ENCODE measurements at regions not wholly inside any gene's neighbourhood (a gene's known extent, or its start where the extent isn't known, plus 50 kb on each side); places are given as distances from the start of the nearest gene placed in this dataset.
"Not testable (repeated sequence)": the region's sequence is repeated elsewhere in the genome, so short reads cannot be mapped to it uniquely, and the experiment has no call there.

DNA sequence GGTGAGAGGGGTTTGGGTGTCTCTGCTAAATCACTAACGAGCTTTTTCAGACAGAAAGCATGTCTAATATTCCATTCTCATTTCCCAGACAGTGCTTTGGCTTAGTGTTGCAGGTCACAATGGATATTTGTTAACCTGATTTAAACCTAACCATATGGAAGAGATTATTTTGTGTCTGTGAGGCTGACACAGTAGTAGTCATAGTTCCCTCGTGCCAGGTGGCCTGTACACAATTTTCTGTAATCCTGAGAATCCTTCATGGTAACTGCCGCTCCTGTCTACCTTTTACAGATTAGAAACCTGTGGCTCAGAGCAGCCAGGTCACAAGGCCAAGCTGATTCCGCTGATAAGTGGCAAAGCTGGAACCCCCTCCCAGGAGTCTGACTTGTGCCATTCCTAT lies 79.4 kb downstream of the TRIM43 start:
- not testable (repeated sequence) for TF ChIP-seq POLR2A (IDR thresholded peaks at IDR 0.05)
- TF ChIP-seq, protein P1, sequence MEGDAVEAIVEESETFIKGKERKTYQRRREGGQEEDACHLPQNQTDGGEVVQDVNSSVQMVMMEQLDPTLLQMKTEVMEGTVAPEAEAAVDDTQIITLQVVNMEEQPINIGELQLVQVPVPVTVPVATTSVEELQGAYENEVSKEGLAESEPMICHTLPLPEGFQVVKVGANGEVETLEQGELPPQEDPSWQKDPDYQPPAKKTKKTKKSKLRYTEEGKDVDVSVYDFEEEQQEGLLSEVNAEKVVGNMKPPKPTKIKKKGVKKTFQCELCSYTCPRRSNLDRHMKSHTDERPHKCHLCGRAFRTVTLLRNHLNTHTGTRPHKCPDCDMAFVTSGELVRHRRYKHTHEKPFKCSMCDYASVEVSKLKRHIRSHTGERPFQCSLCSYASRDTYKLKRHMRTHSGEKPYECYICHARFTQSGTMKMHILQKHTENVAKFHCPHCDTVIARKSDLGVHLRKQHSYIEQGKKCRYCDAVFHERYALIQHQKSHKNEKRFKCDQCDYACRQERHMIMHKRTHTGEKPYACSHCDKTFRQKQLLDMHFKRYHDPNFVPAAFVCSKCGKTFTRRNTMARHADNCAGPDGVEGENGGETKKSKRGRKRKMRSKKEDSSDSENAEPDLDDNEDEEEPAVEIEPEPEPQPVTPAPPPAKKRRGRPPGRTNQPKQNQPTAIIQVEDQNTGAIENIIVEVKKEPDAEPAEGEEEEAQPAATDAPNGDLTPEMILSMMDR (IDR thresholded peaks at IDR 0.05): not testable (repeated sequence)
